IMR-90 (cell line): ENCODE measurements at regions not wholly inside any gene's neighbourhood (a gene's known extent, or its start where the extent isn't known, plus 50 kb on each side); places are given as distances from the start of the nearest gene placed in this dataset.

Source experiments
- CTCF ChIP-seq: conservative IDR thresholded peaks from 2 replicates; pipeline ENCODE4 v1.5.1; 2012; ENCODE audit warnings: mild to moderate bottlenecking, low read depth, low read length, improper control_type of control experiment
- MAFK ChIP-seq: IDR thresholded peaks from 2 replicates; pipeline ENCODE4 v1.6.1; 2012; ENCODE audit warnings: low read depth, low read length, improper control_type of control experiment

GRCh38 chr10:83075016-83075814 lies 1064.1 kb upstream of the GHITM start:
- TF ChIP-seq CTCF (no peak), MAFK (no peak)
